Smooth muscle cell (in vitro differentiated cells): ENCODE measurements at regions not wholly inside any gene's neighbourhood (a gene's known extent, or its start where the extent isn't known, plus 50 kb on each side); places are given as distances from the start of the nearest gene placed in this dataset.

ENCODE experiments used
- DNase-seq: peaks from one replicate; lab custom pipeline; 2025; ENCODE audit not compliant: unreplicated experiment; lab: John Stamatoyannopoulos, UW
- H2AFZ ChIP-seq: fragments of 200-600 bp; sonication (generic); 2 replicates; pipeline ENCODE4 v1.6.0; 2016; ENCODE audit warnings: antibody characterized with exemption, low read depth, mild to moderate bottlenecking
- H3F3A ChIP-seq: fragments of 200-600 bp; sonication (generic); 2 replicates; pipeline ENCODE4 v1.6.0; 2017; ENCODE audit warnings: antibody characterized with exemption, low read depth
- H3K27ac ChIP-seq: fragments of 200-600 bp; sonication (generic); 2 replicates; pipeline ENCODE4 v1.5.1; 2016; ENCODE audit warnings: low read depth, mild to moderate bottlenecking
- H3K27me3 ChIP-seq: fragments of 200-600 bp; sonication (generic); 2 replicates; pipeline ENCODE4 v1.6.1; 2016; ENCODE audit warnings: low read depth, mild to moderate bottlenecking
- H3K36me3 ChIP-seq: fragments of 200-600 bp; sonication (generic); 2 replicates; pipeline ENCODE4 v1.5.1; 2016; ENCODE audit warnings: low read depth
- H3K4me1 ChIP-seq: fragments of 200-600 bp; sonication (generic); 2 replicates; pipeline ENCODE4 v1.5.1; 2016; ENCODE audit warnings: low read depth
- H3K4me2 ChIP-seq: fragments of 200-600 bp; sonication (generic); 2 replicates; pipeline ENCODE4 v1.6.0; 2016; ENCODE audit warnings: mild to moderate bottlenecking
- H3K4me3 ChIP-seq: fragments of 200-600 bp; sonication (generic); 2 replicates; pipeline ENCODE4 v1.5.1; 2016; ENCODE audit warnings: mild to moderate bottlenecking
- H3K79me2 ChIP-seq: fragments of 200-600 bp; sonication (generic); 2 replicates; pipeline ENCODE4 v1.6.0; 2016; ENCODE audit warnings: low read depth, mild to moderate bottlenecking
- H3K9ac ChIP-seq: fragments of 200-600 bp; sonication (generic); 2 replicates; pipeline ENCODE4 v1.6.0; 2016; ENCODE audit warnings: low read depth
- H3K9me3 ChIP-seq: fragments of 200-600 bp; sonication (generic); replicated peaks from 2 replicates; pipeline ENCODE4 v1.5.1; 2016; ENCODE audit warnings: low read depth
- H4K20me1 ChIP-seq: fragments of 200-600 bp; sonication (generic); 2 replicates; pipeline ENCODE4 v1.6.0; 2016; ENCODE audit warnings: low read depth
- CTCF ChIP-seq: fragments of 200-600 bp; sonication (generic); IDR thresholded peaks from 2 replicates; pipeline ENCODE4 v1.5.1; 2017; ENCODE audit warnings: borderline replicate concordance, mild to moderate bottlenecking, antibody characterized with exemption; ENCODE audit not compliant: insufficient read depth, poor library complexity, severe bottlenecking
- WGBS: methylation state at CpG from one replicate; pipeline ENCODE4 v1.1.7; 2016; ENCODE audit warnings: low lambda C conversion rate; 5-methylcytosine and 5-hydroxymethylcytosine counted together

GRCh38 chr16:86946396-86946795, 368.0 kb downstream of the FOXL1 start:
- Histone ChIP-seq H3K79me2 (no peaks in the 10 kb centered on the region), H3K9ac (no peak overlapping the region), H3K4me1 (peaks cover 10% of the 10 kb centered on the region), H2AFZ (no peak overlapping the region), H3K9me3 (no peaks in the 10 kb centered on the region), H3K27me3 (no peaks in the 10 kb centered on the region), H3K4me2 (peak overlapping the region; percentile 68), H3K27ac (no peak overlapping the region), H3F3A (no peaks in the 10 kb centered on the region), H3K36me3 (no peaks in the 10 kb centered on the region), H4K20me1 (no peaks in the 10 kb centered on the region), H3K4me3 (no peak overlapping the region)
- no peak for DNase-seq
- 25% methylated on average over 7 of the region's 7 CpGs for WGBS
- TF ChIP-seq CTCF, result no peak

GRCh38 chr16:86946981-86947380, 368.6 kb downstream of the FOXL1 start:
- no peak overlapping the region for H3K9ac ChIP-seq

GRCh38 chr16:86948046-86948445, 369.1 kb downstream of the C16orf95 start:
- Histone ChIP-seq H2AFZ (no peak overlapping the region), H3K79me2 (no peaks in the 10 kb centered on the region), H3K4me3 (no peak overlapping the region), H3K36me3 (no peaks in the 10 kb centered on the region), H3K9ac (no peak overlapping the region), H3K4me2 (no peak overlapping the region), H3F3A (no peaks in the 10 kb centered on the region), H3K9me3 (no peaks in the 10 kb centered on the region), H3K27me3 (no peaks in the 10 kb centered on the region), H3K27ac (no peak overlapping the region), H3K4me1 (peaks cover 10% of the 10 kb centered on the region), H4K20me1 (no peaks in the 10 kb centered on the region)
- WGBS, result 93% methylated on average over 12 of the region's 12 CpGs
- no peak for DNase-seq
- no peak for TF ChIP-seq CTCF

More at GRCh38 chr16:86946981-86947380, 368.6 kb downstream of the FOXL1 start:
- WGBS, result 94% methylated on average over 10 of the region's 10 CpGs
- Histone ChIP-seq H2AFZ (no peak overlapping the region), H3K27ac (no peak overlapping the region), H3K4me3 (no peak overlapping the region), H3K27me3 (no peaks in the 10 kb centered on the region), H4K20me1 (no peaks in the 10 kb centered on the region), H3K79me2 (no peaks in the 10 kb centered on the region), H3K36me3 (no peaks in the 10 kb centered on the region), H3K9me3 (no peaks in the 10 kb centered on the region), H3K4me1 (peaks cover 10% of the 10 kb centered on the region), H3F3A (no peaks in the 10 kb centered on the region), H3K4me2 (peak overlapping the region; percentile 68)
- no peak for DNase-seq
- no peak for TF ChIP-seq CTCF

- no peak for DNase-seq
- Histone ChIP-seq H3K36me3 (no peaks in the 10 kb centered on the region), H3K9ac (no peak overlapping the region), H4K20me1 (no peaks in the 10 kb centered on the region), H3K4me3 (no peak overlapping the region), H3K27ac (no peak overlapping the region), H2AFZ (no peak overlapping the region), H3K27me3 (no peaks in the 10 kb centered on the region), H3K9me3 (no peaks in the 10 kb centered on the region), H3K79me2 (no peaks in the 10 kb centered on the region), H3K4me1 (peaks cover 10% of the 10 kb centered on the region), H3K4me2 (no peak overlapping the region), H3F3A (no peaks in the 10 kb centered on the region)
- 55% methylated on average over 14 of the region's 14 CpGs for WGBS
- TF ChIP-seq CTCF, result no peak
Measured at GRCh38 chr16:86949116-86949515, 368.1 kb downstream of the C16orf95 start.
